Left hindlimb (tissue), 1 donor: ENCODE measurements at regions not wholly inside any gene's neighbourhood (a gene's known extent, or its start where the extent isn't known, plus 50 kb on each side); places are given as distances from the start of the nearest gene placed in this dataset.
"Not testable (repeated sequence)": the region's sequence is repeated elsewhere in the genome, so short reads cannot be mapped to it uniquely, and the experiment has no call there.

Source experiments
- DNase-seq: peaks from one replicate; pipeline ENCODE4 v3.0.0-alpha.2; 2018

DNA sequence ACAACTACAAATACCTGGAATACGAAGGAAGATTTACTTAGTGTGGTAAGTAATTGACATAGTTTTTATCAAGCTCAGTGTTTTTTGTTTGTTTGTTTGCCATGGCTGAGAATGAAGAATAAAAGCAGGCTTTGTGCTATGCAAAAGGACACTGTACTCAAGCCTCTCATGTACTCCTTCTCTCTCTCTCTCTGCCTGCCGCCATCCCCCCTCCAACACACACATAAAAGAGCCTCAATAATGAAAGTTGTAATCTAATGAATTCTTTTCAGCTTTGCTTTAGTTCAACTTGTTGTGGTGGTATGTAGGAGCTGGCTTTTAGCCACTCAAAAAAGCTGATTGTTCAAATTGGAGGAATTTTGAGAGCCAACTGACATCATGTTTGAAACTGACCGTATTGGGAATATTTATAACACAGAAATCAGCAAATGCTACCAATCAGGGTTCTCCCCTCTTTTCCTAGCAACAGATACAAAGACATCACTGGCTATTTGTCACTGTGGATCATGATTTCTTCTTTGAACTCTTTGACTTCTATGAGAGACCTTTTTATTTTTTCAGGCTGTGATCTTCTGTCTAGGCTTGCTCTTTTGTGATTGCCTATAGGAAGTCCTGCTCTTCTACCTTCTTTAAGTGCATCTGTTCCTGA is 1148.8 kb downstream of the RAPGEF2 start:
- DNase-seq = no peak

DNA sequence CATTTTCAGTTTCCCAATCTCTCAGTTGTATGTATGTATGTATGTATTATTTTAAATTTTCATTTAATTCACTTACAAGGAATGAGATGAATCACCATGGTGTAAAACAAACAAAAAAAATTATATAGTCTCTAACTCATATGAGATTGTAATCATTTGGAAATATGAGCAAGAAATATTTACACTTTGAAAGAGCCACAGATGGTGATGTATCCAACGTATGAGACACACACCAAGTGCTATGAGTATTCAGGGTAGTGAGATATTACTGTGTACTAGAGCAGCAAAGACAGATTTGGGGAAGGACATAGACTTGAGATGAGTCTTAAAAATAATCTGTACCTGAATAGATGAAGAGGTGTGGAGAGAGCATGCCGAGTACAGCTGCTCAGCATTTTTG is 1154.4 kb downstream of the RAPGEF2 start:
- DNase-seq = no peak

DNA sequence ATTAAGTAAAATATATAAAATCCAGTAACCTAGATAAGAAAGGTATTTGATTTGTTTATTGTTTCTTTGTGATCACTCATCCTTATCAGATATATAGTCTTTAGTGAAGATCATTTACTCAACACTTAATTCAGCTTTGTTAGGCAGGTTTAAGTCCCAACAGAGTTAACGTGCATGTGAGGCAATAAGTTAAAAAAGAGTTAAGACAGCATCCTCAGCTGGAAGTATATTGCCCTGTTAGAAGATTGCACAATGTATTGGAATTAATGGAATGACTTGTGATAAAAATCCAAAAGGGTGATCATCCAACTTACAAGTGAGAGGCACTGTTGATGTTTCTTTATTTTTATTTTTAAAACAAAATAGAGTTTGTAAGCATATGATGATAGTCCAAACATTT is 1162.1 kb downstream of the RAPGEF2 start:
- no peak for DNase-seq

DNA sequence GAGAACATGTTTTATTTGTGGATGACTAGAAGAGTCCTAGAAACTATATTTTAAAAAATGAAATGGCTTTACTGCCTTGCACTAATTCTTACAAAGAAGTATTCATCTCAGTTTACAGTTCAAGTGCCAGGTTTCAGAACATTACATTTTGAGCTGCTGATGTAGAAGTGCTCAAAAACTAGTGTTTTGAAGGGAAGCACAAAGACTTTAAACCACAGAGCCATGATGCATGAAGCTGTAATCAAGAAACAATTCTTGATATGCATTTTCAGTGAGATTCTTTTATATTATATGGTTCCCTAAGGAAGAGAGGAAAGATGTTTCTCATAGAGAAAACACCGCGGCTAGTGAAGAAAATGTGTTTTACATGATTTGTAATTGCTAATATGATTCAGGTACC is 1163.0 kb downstream of the RAPGEF2 start:
- no peak for DNase-seq

DNA sequence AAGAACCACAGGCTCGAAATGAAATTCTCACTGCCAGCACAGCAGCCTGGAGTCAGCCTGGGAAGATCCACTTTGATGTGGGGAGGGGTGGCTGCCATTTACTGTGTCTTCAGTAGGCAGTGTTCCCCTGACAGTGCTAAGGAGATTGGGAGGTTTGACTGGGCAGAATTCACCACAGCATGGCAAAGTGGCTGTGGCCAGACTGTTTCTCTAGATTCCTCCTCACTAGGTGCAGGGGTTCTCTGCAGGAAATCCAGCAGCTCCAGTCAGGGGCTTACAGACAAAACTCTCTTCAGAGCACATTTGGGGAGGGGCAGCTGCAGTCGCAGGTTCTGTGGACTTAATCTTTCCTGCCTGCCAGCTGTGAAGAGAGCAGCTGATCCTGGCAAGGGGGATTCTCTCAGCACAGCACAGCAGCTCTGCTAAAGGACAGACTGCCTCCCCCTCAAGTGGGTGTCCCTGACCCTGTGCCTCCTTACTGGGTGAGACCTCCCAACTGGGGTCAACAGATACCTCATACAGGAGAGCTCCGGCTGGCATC is 1174.0 kb downstream of the RAPGEF2 start:
- DNase-seq = no peak

DNA sequence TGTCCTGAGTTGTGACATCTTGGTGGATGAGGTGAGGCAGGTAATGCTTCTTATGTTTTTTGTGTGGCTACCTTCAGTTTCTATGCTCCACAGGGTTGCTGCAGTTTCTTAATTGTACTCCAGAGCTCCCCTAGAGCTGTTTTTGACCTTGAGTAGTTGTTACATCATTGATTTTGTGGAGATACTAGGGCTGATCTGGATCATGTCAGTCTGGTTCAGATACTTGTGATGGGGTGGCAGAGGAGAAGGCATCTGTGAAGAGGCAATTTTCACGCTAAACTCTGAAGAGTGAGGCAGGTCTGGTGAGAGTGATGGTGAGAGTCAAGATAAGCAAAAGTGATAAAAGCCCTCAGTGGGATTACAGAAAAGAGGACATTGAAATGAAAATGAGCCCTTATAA is 1180.2 kb downstream of the RAPGEF2 start:
- no peak for DNase-seq

DNA sequence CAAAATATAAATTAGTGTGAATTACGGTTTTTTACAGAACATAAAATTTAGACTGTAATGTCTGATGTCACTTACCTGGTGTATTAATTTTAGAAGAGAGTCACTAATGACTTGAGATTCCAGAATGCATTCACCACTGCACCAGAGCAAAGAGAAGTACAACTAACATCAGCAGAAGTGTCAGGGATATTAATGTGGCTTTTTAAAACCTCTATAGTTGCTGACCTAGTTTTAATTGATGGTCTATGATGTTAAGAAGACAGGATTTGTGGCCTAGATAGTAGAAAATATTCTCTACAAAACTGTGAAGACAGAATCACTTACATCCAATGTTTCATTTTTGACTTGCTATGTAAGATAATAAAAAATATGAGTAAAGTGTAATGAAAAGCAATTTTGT is 1181.6 kb downstream of the RAPGEF2 start:
- DNase-seq = no peak

DNA sequence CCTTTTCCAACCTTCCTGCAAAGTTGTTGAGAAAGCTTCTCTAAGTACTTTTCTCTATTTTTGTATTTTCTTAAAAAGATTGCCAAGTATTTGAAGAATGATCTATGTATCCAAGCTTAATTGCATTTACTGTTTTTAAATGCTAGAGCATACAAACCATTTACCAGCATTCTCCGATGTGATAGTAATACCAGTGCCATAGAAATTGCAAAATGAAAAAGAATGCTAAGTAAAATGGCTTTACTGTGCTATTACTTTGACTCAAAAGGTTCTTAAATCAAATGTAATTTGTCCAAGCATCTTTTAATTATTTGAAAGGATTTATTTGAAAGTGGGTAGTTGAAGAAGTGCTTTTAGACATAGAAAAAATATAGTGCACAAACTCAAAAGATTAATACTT is 1183.2 kb downstream of the RAPGEF2 start:
- no peak for DNase-seq

DNA sequence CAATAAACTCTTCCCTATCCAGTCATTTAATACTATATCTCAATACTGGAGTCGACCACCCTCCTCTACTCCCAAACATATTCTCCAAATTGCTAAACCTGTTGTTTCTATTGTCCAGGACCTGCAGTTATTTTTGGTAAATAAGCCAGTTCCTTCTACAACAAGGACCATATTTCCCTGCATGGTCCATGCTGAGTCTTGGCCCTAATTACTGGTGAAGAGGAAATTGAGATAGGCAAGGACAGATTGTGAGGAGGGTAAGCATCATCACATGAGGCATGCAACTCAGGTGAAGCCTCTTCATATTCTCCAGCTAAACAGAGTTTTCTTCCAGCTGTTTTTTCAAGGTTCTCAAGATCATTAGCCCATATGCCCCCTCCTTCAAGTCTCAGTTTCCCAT is 1193.6 kb downstream of the RAPGEF2 start:
- no peak for DNase-seq

DNA sequence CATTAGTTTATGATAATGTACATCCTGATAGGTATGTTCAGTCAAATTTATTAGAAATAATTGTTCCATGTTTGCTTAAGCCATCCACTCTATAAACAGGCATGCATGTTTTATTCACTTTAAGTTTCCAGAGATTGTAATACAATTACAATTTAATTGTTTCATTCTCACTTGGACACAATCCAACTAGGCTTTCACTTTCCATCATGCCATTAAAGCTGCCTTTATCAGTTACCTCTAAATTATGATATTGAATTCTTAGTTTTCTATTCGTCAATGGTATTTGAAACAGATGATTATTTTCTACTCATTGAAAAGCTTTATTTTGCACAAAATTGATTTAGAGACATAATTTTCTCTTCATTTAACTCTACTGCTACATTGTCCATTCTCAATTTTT is 1196.3 kb downstream of the RAPGEF2 start:
- no peak for DNase-seq

DNA sequence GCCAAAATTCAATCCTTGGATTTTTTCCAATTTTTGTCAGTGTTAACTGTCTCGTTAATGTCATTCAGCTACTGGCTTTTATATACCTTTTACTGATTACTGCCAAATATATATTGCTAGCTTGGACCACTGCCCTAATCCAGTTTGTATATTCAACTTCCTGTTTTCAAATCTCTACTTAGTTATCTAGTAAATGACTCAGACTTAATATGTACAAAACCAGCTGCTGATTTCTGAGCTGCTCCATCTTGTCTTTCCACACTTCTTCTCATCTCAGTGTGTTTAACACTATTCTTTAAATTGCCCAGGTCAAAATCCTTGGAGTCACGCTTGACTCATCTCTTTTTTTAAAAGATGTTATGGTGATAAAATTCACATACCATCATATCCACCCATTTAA is 1196.7 kb downstream of the RAPGEF2 start:
- no peak for DNase-seq

DNA sequence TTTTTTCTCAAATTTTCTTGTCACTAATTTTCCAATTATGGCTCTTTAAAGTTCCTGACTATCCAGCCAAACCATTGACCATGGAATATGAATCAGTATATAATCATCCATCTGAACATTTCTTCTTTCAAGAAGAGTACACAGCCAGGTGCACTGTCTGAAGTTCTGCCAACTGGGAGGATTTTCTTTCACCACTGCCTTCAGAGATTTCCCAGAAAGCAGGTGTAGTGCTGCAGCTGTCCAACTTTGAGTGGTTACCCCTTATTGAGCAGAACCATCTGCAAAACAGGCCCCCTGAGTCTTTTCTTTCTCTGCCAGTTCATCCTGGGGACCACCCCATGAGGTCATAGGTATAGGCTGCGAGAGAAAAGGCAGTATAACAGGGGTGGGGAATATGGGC is 1213.2 kb downstream of the RAPGEF2 start:
- DNase-seq = no peak

DNA sequence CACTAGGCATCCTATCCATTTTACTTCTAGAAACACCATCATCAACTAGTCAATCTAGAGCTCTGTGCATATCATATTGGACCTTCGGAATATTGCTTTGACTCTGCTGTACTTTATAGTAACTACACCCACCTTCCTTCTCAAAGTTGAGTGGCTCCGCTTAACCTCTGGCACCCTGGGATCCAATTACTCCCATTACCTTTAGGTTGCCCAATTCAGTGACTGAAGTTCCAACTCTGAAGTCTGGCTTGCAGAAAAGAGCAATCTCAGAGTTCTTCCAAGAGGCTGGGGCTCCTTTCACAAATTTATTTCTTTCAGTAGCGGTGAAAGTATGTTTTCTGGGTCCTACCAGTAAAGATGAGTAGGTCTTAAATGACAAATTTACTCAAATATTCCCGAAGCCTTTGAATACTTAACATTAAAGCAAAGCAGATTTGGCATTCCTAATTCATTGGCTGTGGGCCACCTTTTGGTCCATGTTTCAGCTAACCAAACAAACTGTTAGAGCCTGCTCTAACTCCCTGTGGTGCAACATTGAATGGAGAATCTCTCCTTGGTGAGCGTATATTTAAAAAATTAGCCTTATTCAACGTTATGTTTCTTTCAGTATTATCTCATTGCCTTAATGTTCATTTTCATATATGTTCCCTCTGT is 1215.8 kb downstream of the RAPGEF2 start:
- no peak for DNase-seq

DNA sequence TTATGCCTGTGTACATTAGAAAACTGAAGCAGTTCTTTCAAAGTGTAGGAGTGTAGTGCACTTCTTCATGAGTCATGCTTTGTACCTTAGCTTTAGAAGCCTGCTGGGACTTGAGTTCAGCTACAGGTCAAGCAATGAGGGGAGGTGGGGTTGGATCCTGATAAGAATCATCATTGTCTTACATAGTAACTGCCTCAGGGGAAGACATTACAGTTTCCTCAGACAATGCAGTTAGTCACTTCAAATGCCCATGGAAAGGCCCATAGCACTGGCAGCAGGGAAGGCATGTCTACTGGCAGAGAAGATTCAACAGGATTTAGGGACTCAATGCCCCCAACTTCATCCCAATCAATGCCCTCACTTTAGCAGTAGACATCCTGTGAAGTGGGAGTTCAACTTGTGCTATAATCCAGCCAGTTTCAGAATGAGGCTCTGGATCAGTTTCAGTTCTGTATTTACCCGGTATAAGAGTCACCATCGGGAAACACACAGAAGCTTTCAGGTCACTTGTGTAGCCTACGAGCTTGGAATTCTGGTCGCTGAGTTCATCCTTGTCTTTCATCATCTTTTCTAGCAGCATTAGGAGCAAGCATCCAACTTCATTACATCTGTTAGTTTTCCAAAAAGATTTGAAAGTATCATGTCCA is 1216.5 kb downstream of the RAPGEF2 start:
- DNase-seq = no peak

DNA sequence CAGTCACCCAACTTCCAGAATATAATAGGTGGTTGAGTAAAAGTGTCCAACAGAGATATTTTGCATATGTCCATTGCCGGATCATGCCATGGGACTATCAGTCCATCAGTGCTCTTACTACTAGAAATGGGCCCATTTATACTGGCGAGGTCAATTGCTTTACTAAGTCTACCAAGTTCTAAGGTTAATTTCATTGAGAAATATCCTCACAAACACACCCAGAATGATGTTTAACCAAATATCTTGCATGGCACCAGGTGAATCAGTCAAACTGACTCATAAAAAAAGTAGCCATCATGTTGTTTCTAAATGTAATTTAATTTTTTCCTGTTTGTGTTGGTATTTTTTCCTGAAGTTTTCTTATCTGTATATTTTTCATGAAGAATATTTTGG is 1217.0 kb downstream of the RAPGEF2 start:
- DNase-seq = no peak

DNA sequence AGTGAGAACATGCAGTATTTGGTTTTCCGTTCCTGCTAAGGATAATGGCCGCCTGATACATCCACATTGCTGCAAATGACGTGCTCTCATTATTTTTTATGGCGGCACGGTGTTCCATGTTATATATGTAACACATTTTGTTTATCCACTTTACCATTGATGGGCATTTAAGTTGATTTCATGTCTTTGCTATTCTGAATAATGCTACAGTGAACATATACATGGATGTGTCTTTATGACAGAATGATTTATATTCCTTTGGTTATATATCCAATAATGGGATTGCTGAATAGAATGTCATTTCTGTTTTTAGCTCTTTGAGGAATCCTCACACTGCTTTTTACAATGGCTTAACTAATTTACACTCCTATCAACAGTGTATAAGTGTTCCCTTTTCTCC is 1223.2 kb downstream of the RAPGEF2 start:
- no peak for DNase-seq

DNA sequence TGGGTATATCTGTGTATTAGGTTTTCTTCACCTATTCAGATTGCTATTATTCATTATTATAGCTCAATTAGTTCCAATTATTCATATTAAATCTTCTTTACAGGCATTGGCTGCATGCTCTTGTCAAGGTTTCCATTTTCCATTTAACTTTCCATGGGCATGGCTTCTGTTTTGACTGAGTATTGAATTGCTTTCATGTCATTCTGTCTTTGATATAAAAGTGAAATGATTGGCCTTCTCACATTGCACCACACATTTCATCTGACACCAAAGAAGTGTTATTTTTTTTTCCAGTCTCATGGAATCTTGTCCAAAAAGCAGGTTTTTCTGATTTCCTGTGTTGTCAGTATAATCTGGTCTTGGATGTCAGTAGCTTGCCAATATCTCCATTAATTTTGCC is 1244.3 kb downstream of the RAPGEF2 start:
- no peak for DNase-seq

DNA sequence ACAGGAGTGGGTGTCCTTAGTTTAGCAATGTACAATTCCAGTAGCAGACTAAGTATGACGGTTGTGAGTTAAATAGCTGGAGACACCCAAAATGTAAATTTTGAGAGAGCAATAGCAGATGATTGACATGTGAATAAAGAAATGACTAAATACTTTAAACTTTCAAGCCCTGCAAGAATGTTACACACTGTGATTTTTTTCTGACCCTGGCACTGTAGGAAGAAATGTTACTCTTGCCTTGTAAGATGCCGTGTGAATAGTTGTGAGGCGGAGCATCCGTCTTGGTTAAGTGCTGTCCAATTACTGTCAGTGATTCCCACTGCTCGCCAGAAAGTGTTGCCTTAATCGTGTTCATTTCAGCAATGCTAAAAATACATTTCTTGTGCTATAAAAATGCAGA is 1248.1 kb downstream of the RAPGEF2 start:
- DNase-seq = no peak

DNA sequence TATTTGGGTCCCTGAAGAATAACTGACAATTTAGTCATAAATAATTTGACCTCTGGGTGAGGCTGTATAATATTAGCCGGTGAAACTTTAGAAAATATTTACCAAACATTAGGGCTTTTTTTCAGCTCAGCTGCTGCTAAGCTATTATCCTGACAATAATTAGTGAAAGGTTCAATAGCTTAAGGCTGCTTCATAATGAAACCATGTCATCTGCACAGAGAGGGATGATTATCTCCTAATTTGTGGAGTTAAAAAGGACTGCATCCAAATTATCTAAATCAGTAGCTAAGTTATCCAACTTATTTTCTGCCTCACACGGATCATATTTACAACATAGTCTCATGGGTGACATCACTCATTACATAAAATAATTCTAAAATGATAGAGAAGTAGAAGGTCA is 1249.8 kb downstream of the RAPGEF2 start:
- DNase-seq = no peak

DNA sequence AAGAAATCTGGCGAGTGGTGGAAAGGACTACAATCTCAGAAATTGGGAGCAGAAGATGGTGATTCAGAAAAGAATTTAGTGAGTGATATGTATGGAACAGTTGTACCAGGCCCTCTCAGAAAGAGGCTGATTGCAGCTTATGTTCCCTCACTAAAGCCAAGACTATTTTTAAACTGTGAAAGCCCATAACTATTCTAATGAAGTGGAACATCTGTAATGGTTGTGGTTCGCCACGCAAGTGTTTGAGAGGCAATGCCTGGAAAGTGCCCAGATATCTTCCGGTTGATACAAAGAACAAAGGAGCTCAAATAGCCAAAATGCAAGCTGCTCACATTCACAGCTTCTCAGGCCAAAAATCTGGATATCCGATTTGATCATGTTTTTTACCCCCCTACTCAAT is 1250.7 kb downstream of the RAPGEF2 start:
- no peak for DNase-seq

DNA sequence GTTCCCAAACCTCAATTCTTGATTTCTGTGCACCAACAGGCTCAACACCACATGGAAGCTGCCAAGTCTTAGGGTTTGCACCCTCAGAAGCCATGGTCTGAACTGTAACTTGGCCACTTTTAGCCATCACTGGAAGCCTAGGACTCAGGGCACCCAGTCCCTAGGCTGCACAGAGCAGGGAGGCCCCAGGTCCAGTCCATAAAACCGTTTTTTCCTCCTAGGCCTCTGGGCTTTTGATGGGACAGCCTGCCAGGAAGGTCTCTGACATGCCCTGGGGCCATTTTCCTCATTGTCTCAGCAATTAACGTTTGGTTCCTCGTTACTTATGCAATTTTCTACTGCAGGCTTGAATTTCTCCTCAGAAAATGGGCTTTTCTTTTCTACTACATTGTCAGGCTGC is 1259.6 kb downstream of the RAPGEF2 start:
- DNase-seq = no peak

DNA sequence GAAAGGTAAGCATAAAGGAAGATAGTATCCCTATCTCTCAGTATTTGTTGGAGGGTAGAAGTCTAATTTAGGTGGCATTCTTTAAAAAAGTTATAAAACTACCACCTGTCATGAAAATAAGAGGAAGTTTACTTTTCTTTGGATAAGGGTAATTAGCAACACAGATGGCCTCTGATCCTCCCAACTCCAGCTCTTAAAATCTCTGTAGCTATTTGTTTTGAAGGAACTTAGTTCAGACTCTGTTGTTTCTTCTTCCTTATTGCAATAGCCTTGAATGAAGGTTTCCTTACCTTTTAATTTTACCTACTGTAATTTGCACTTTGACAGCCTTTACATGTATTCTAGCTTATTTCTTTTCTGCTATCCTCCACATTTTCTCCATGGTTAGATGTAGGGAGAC is 1261.3 kb downstream of the RAPGEF2 start:
- DNase-seq = no peak

DNA sequence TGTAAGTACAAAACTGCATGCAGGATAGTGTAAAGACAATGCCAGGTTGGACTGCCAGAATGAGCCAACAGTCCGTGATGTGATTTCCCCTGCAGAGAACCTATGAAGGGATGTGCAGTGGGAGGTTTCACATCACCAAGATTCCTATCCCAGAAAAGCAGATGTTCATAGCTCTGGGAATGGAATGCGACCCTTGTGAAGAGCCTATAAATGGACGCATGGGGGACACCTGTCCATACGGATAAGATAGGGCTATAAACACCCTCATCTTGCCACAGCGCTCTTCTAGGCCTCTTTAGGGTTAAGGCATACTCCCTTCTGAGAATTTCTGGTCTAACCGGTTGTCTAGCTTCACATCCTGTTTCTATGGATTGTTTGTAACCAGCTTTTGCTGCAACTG is 1261.8 kb downstream of the RAPGEF2 start:
- not testable (repeated sequence) for DNase-seq

DNA sequence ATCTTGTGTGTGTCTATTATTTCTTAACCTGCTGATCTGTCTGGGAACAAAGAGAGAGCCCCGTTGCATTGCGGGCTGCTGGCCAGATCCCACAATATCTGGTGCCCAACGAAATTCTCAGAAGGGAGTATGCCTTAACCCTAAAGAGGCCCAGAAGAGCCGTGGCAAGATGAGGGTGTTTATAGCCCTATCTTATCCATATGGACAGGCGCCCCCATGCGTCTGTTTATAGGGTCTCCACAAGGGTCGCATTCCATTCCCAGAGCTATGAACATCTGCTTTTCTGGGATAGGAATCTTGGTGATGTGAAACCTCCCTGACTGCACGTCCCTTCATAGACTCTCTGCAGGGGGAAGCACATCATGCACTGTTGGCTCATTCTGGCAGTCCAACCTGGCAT is 1262.5 kb downstream of the RAPGEF2 start:
- DNase-seq = not testable (repeated sequence)
